GM18858 (cell line): ENCODE measurements at regions not wholly inside any gene's neighbourhood (a gene's known extent, or its start where the extent isn't known, plus 50 kb on each side); places are given as distances from the start of the nearest gene placed in this dataset.
A peak's percentile ranks its signal among the peaks of the same experiment; 100 is the strongest.
"Not testable (repeated sequence)": the region's sequence is repeated elsewhere in the genome, so short reads cannot be mapped to it uniquely, and the experiment has no call there.

ENCODE experiments used
- ATAC-seq: cut with Tn5 transposase; IDR thresholded peaks from one replicate; pipeline ENCODE4 v1.9.1; 2021; ENCODE audit not compliant: unreplicated experiment

- no peak for ATAC-seq
Observed at GRCh38 chrX:52261125-52261462, 76.4 kb downstream of the MAGED4 start.

- peak; percentile 95 for ATAC-seq
Observed at GRCh38 chrX:52261463-52262194, 76.9 kb downstream of the MAGED4 start.

GRCh38 chrX:52262195-52262546 is 77.5 kb downstream of the MAGED4 start:
- no peak for ATAC-seq

GRCh38 chrX:52263417-52263816 is 78.7 kb downstream of the MAGED4 start:
- no peak for ATAC-seq

GRCh38 chrX:52265713-52266112 is 81.0 kb downstream of the MAGED4 start:
- ATAC-seq, result no peak

- not testable (repeated sequence) for ATAC-seq
Observed at GRCh38 chrX:52268502-52268901, 83.8 kb downstream of the MAGED4 start.

GRCh38 chrX:52270453-52271116 is 85.9 kb downstream of the MAGED4 start:
- no peak for ATAC-seq

- no peak for ATAC-seq
Observed at GRCh38 chrX:52271206-52271605, 86.5 kb downstream of the MAGED4 start.

GRCh38 chrX:52277666-52278065 is 91.2 kb upstream of the XAGE2 start:
- no peak for ATAC-seq

GRCh38 chrX:52280812-52281211 is 88.0 kb upstream of the XAGE2 start:
- ATAC-seq, result no peak

GRCh38 chrX:52284865-52285264 is 84.0 kb upstream of the XAGE2 start:
- ATAC-seq, result no peak

- not testable (repeated sequence) for ATAC-seq
Observed at GRCh38 chrX:52298968-52299367, 69.9 kb upstream of the XAGE2 start.

GRCh38 chrX:52308532-52308931 is 60.3 kb upstream of the XAGE2 start:
- not testable (repeated sequence) for ATAC-seq
